NCI-H1930 (cell line): ENCODE measurements at regions not wholly inside any gene's neighbourhood (a gene's known extent, or its start where the extent isn't known, plus 50 kb on each side); places are given as distances from the start of the nearest gene placed in this dataset.
"Not testable (repeated sequence)": the region's sequence is repeated elsewhere in the genome, so short reads cannot be mapped to it uniquely, and the experiment has no call there.

Experiments used
- DNase-seq, 2 experiments: peaks; one replicate each; lab custom pipeline; 2025; lab: John Stamatoyannopoulos, UW

DNA sequence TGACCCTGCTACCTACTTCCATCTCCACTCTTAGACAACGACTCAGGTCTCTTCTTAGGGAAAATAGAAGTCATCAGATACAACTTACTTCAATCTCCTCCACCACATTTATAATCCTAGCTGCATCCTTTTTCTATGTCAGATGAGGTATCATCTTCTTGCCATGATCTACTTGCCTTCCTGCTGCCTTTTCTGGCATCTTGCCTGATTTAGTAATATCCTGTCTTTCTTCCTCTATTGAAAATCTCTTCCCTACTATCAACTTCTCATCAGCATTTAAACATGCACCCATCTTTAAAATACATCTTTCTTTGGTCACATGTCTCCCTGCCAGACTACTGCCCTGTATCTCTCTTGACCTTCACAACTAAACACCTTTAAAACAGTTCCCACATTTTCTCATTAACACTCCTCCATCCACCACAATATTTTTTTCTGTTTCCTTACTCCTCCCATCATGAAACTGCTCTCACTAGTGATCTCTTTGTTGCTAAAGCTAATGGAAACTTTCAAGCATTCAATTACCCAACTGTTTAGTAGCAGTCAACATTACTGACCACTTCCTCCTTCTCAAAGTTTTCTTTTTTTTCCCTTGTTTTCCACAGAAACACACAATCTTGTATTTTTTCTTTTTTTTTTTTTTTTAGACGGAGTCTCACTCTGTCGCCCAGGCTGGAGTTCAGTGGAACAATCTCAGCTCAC lies 100.8 kb upstream of the CXorf66 start:
- no peak for DNase-seq

DNA sequence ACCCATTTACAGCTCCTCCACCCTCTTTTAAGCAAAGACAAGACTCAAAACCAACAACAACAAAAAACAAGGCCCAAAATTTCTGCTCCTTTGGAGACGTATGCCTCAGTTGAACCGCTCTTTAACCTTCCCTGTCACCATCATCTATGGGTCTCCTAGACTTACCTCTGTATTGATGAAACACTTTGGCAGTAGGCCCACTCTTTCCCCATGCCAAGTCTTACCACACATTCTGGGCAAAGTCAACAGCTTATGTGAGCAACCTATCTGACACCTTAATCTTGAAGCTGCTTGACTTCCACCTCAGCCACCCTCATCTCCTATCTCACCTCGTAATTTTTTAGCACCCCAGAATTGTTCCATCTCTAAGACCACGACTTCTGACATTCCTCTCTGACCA lies 99.7 kb upstream of the CXorf66 start:
- DNase-seq, result no peak

DNA sequence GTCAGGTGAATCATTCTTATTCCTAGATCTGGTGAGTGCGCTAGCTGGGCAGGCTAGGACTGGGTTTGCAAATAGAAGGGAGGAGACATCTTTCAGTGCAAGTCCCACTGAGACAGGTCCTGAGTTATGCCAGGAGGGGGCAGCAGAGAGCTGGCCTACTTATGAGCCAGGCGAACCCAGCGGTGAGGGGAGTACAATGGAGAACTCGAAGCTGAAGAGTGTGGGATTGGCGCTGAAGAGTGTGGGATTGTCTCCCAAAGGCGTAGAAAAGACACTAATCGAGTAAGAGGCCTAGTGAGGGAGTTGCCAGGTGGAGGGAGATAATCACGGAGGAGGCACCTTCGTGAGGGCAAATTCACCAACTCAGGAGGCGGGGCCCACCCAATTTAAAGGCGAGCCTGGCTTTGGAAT lies 91.7 kb upstream of the CXorf66 start:
- peak; percentile 67 to 70 for DNase-seq

DNA sequence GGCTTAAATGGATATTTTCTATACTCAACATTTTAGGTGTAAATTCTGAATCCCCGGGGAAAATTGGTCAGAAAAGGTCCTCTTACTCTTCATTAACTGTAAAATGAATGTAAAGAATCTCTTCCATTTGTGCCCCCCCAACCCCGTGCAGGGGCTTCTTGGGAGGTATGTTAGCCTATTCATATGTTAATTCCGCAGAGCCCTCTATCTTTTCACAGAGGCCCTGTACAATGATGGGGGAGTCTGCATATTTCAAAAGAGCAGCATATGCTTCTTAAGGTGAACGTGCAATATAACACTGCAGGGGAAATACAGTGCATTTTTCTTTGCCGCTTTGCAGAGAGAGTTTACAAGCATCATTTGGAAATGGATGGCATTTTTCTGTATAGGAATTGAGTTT lies 88.5 kb upstream of the CXorf66 start:
- no peak for DNase-seq

DNA sequence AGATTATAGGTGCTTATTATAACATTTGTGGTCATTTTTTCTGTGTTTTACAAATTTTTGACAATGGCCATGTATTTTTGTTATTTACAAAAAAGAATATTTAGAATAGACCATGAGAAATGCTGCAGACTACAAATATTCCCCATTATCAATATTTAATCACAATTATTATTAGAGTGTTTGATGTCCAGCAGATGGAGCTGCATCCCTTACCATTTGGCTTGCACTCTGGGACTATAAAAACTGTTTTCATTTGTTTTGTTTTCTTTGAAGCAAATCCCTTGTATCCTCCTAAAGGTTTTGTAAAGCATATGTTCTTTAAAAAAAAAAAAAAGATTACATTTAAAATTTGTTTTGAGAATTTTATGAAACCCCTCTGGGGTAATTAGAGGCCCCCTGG lies 85.6 kb upstream of the CXorf66 start:
- no peak for DNase-seq

DNA sequence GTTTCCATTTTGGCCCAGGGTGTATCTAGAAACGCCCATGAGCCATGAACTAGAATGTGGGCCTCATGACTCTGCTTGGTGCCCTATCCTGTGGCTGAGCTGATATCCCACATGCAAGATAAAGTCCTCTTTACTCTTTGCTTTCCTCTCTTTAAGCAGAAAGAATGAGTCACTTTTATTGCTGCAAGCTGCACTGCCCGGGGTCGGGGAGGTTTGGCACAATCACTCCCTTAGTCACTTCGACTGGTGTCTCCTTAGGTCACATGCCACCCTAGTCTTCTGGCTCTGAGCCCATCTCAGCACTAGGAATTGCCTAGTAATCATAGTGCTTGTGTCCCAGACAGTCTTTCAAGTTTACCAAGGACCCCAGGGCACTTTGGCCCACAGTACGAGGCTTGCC lies 75.1 kb upstream of the CXorf66 start:
- DNase-seq, result no peak

DNA sequence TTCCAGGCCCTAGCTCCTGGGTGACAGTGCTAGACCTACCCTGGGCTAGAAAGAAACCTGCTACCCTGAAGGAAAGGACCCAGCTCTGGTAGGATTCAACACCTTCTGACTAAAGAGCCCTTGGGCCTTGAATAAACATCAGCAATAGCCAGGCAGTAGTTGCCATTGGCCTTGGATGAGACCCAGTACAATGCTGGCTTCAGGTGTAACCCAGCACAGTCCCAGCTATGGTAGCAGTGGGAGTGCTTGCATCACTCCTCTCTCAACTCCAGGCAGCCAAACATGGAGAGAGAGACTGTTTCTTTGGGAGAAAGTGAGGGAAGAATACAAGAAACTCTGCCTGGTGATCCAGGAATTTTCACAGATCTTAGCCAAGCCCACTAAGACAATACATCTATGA lies 73.5 kb upstream of the CXorf66 start:
- no peak for DNase-seq

DNA sequence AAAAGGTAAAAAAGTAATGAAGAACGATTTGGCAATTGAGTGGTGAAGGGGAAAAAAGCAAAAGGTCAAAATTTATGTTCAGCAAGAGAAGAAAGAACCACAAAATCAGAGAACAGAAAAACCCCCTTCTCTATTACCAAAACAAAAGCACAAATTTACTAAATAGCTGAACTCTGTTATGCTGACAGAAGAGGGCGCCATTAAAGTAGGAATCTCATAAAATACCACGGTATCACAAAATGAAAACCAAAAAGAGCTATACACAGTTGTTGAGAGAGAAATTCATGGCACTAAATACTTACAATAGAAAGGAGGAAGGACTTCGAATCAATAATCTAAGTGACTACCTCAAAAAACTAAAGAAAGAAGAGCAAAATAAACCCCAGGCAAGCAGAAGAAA lies 69.6 kb upstream of the CXorf66 start:
- DNase-seq, result no peak

DNA sequence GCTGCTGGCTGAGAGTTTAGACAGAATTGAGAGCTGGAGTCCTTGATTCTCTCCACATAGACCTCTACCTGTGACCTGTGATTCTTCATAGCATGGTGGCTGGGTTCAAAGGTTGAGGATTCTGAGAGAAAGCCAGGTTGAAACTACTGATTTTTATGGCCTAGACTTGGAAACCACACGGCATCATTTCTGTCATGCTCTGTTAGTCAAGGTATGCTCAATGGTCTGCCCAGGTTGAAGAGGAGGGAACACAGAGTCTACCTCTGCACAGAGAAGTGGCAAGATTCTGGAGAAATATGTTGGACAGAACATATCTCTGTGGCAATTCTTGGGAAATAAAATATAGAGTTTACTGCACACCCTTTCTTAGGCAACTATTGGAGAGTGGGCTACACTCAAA lies 57.2 kb upstream of the CXorf66 start:
- no peak for DNase-seq

DNA sequence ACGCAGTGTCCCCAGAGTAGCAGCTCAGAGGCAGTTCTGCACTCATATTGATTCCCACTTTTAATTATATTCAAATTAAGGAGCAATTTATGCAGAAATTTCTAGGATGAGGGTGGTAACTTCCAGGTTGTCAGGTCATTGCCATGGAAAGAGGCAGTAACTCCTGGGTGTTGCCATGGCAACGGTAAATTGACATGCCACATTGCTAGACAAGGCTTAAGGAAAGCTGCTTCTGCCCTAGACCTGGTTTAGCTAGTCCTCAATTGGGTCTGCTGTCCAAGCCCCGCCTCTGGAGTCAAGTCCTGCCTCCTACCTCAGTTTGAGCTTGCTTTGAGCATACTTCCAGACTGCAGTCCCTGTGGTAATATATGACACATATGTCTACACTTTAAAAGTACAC lies 53.8 kb upstream of the CXorf66 start:
- not testable (repeated sequence) for DNase-seq
